Neural cell (in vitro differentiated cells): ENCODE measurements at regions not wholly inside any gene's neighbourhood (a gene's known extent, or its start where the extent isn't known, plus 50 kb on each side); places are given as distances from the start of the nearest gene placed in this dataset.

Experiments
- H2AFZ ChIP-seq: fragments of 200-600, 300-800 bp; sonication (generic), shearing (Covaris generic); 2 replicates; pipeline ENCODE4 v1.6.0; 2014; ENCODE audit warnings: low read depth, mild to moderate bottlenecking, antibody characterized with exemption, low read length, moderate library complexity
- H3F3A ChIP-seq: fragments of 200-600 bp; shearing (Covaris generic); 2 replicates; pipeline ENCODE4 v1.6.1; 2016; ENCODE audit warnings: mild to moderate bottlenecking, moderate library complexity, mixed read lengths, antibody characterized with exemption, low read length; ENCODE audit not compliant: insufficient read depth, poor library complexity, severe bottlenecking
- H3K27ac ChIP-seq: fragments of 200-600, 300-800 bp; sonication (generic), shearing (Covaris generic); 2 replicates; pipeline ENCODE4 v1.5.1; 2014; ENCODE audit warnings: mild to moderate bottlenecking, low read length, moderate library complexity
- H3K27me3 ChIP-seq: fragments of 300-800, 200-600 bp; sonication (generic), shearing (Covaris generic); 2 replicates; pipeline ENCODE4 v1.6.0; 2014; ENCODE audit warnings: mild to moderate bottlenecking, low read depth, low read length, moderate library complexity; ENCODE audit not compliant: insufficient read depth
- H3K36me3 ChIP-seq: fragments of 300-800, 200-600 bp; sonication (generic), shearing (Covaris generic); 2 replicates; pipeline ENCODE4 v1.5.1; 2014; ENCODE audit warnings: mild to moderate bottlenecking, antibody characterized with exemption, low read length, moderate library complexity; ENCODE audit not compliant: insufficient read depth
- H3K4me2 ChIP-seq: fragments of 300-800, 200-600 bp; sonication (generic), shearing (Covaris generic); 2 replicates; pipeline ENCODE4 v1.6.0; 2014; ENCODE audit warnings: mild to moderate bottlenecking, low read length
- H3K4me3 ChIP-seq: fragments of 300-800, 200-600 bp; sonication (generic), shearing (Covaris generic); 2 replicates; pipeline ENCODE4 v1.5.1; 2014; ENCODE audit warnings: mild to moderate bottlenecking, low read length, moderate library complexity
- H3K79me2 ChIP-seq: fragments of 200-600 bp; shearing (Covaris generic); replicated peaks from 2 replicates; pipeline ENCODE4 v1.6.0; 2014; ENCODE audit warnings: mild to moderate bottlenecking, low read length, moderate library complexity; ENCODE audit not compliant: insufficient read depth
- H3K9ac ChIP-seq: fragments of 300-800, 200-600 bp; sonication (generic), shearing (Covaris generic); 2 replicates; pipeline ENCODE4 v1.6.1; 2016; ENCODE audit warnings: mild to moderate bottlenecking, low read length, mixed read lengths
- H3K9me2 ChIP-seq: fragments of 200-600 bp; shearing (Covaris generic); 2 replicates; pipeline ENCODE4 v1.6.1; 2016; ENCODE audit warnings: mild to moderate bottlenecking, low read length, mixed read lengths; ENCODE audit not compliant: insufficient read depth
- H3K9me3 ChIP-seq: fragments of 200-600, 300-800 bp; sonication (generic), shearing (Covaris generic); 2 replicates; pipeline ENCODE4 v1.6.1; 2016; ENCODE audit warnings: mild to moderate bottlenecking, mixed run types, low read length, moderate library complexity, mixed read lengths
- H4K20me1 ChIP-seq: fragments of 200-600 bp; shearing (Covaris generic); 2 replicates; pipeline ENCODE4 v1.6.1; 2016; ENCODE audit warnings: mild to moderate bottlenecking, mixed run types; ENCODE audit not compliant: insufficient read depth
- EP300 ChIP-seq: fragments of 450-650 bp; conservative IDR thresholded peaks from 2 replicates; pipeline ENCODE4 v1.6.1; 2014; ENCODE audit warnings: antibody characterized with exemption, mild to moderate bottlenecking, moderate library complexity; ENCODE audit not compliant: poor library complexity, severe bottlenecking
- EZH2 ChIP-seq: fragments of 200-600, 300-800 bp; shearing (Covaris generic), sonication (generic); IDR thresholded peaks from 2 replicates; pipeline ENCODE4 v1.6.1; 2014; ENCODE audit warnings: antibody characterized with exemption, low read length, borderline replicate concordance, mild to moderate bottlenecking; ENCODE audit not compliant: insufficient read depth, poor library complexity, severe bottlenecking
- MXI1 ChIP-seq: fragments of 450-650 bp; conservative IDR thresholded peaks from 2 replicates; pipeline ENCODE4 v1.6.1; 2014; ENCODE audit warnings: antibody characterized with exemption, mild to moderate bottlenecking; ENCODE audit not compliant: poor library complexity, severe bottlenecking
- POLR2AphosphoS5 ChIP-seq: IDR thresholded peaks from 2 replicates; pipeline ENCODE4 v1.6.1; 2012
- RAD21 ChIP-seq: fragments of 450-650 bp; conservative IDR thresholded peaks from 2 replicates; pipeline ENCODE4 v1.6.1; 2014; ENCODE audit warnings: antibody characterized with exemption, mild to moderate bottlenecking, moderate library complexity
- SMC3 ChIP-seq: fragments of 450-650 bp; conservative IDR thresholded peaks from 2 replicates; pipeline ENCODE4 v1.6.1; 2014; ENCODE audit warnings: antibody characterized with exemption, mild to moderate bottlenecking, moderate library complexity; ENCODE audit not compliant: poor library complexity
- TAF1 ChIP-seq: IDR thresholded peaks from 2 replicates; pipeline ENCODE4 v1.6.1; 2012; ENCODE audit warnings: low read depth
- TF ChIP-seq, protein P1 (sequence below): IDR thresholded peaks from 2 replicates; pipeline ENCODE4 v1.6.1; 2012; ENCODE audit warnings: borderline replicate concordance
- TF ChIP-seq, protein P2 (sequence below): fragments of 450-650 bp; IDR thresholded peaks from 2 replicates; pipeline ENCODE4 v1.5.1; 2014; ENCODE audit warnings: antibody characterized with exemption, mild to moderate bottlenecking, moderate library complexity; ENCODE audit not compliant: poor library complexity, severe bottlenecking

DNA sequence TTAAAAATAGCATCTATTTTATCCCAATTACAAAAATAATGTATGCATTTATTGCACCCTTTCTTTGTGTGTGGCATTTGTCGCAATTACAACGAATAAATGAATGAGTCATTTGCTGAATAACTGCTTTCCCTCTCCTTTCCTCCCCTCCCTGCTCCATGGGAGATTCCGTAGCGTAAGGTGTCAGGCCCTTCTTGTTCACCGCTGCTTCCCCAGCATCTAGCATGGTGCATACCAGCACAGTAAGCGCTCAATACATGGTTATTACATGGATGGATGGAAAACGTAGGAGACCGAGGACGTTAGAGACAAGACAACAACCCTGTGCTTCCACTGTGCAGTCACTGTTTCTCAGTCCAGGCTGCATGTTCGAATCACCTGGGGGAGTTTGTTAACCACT, 336.0 kb upstream of the EEF2KMT start:
- H3K9ac ChIP-seq, result no peak overlapping the region
- TF ChIP-seq, protein P1, sequence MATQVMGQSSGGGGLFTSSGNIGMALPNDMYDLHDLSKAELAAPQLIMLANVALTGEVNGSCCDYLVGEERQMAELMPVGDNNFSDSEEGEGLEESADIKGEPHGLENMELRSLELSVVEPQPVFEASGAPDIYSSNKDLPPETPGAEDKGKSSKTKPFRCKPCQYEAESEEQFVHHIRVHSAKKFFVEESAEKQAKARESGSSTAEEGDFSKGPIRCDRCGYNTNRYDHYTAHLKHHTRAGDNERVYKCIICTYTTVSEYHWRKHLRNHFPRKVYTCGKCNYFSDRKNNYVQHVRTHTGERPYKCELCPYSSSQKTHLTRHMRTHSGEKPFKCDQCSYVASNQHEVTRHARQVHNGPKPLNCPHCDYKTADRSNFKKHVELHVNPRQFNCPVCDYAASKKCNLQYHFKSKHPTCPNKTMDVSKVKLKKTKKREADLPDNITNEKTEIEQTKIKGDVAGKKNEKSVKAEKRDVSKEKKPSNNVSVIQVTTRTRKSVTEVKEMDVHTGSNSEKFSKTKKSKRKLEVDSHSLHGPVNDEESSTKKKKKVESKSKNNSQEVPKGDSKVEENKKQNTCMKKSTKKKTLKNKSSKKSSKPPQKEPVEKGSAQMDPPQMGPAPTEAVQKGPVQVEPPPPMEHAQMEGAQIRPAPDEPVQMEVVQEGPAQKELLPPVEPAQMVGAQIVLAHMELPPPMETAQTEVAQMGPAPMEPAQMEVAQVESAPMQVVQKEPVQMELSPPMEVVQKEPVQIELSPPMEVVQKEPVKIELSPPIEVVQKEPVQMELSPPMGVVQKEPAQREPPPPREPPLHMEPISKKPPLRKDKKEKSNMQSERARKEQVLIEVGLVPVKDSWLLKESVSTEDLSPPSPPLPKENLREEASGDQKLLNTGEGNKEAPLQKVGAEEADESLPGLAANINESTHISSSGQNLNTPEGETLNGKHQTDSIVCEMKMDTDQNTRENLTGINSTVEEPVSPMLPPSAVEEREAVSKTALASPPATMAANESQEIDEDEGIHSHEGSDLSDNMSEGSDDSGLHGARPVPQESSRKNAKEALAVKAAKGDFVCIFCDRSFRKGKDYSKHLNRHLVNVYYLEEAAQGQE, result no peak
- TF ChIP-seq TAF1 (no peak), SMC3 (no peak), EZH2 (no peak), MXI1 (no peak), RAD21 (no peak), EP300 (no peak), POLR2AphosphoS5 (no peak)
- TF ChIP-seq, protein P2, sequence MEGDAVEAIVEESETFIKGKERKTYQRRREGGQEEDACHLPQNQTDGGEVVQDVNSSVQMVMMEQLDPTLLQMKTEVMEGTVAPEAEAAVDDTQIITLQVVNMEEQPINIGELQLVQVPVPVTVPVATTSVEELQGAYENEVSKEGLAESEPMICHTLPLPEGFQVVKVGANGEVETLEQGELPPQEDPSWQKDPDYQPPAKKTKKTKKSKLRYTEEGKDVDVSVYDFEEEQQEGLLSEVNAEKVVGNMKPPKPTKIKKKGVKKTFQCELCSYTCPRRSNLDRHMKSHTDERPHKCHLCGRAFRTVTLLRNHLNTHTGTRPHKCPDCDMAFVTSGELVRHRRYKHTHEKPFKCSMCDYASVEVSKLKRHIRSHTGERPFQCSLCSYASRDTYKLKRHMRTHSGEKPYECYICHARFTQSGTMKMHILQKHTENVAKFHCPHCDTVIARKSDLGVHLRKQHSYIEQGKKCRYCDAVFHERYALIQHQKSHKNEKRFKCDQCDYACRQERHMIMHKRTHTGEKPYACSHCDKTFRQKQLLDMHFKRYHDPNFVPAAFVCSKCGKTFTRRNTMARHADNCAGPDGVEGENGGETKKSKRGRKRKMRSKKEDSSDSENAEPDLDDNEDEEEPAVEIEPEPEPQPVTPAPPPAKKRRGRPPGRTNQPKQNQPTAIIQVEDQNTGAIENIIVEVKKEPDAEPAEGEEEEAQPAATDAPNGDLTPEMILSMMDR, result no peak
- H3K79me2 ChIP-seq, result no peaks in the 10 kb centered on the region
- no peaks in the 10 kb centered on the region for H3F3A ChIP-seq
- H2AFZ ChIP-seq, result no peak overlapping the region
- H3K4me2 ChIP-seq, result no peak overlapping the region
- no peaks in the 10 kb centered on the region for H3K36me3 ChIP-seq
- no peak overlapping the region for H3K4me3 ChIP-seq
- H3K9me2 ChIP-seq, result no peaks in the 10 kb centered on the region
- H3K9me3 ChIP-seq, result no peaks in the 10 kb centered on the region
- no peaks in the 10 kb centered on the region for H4K20me1 ChIP-seq
- no peaks in the 10 kb centered on the region for H3K27me3 ChIP-seq
- no peak overlapping the region for H3K27ac ChIP-seq

DNA sequence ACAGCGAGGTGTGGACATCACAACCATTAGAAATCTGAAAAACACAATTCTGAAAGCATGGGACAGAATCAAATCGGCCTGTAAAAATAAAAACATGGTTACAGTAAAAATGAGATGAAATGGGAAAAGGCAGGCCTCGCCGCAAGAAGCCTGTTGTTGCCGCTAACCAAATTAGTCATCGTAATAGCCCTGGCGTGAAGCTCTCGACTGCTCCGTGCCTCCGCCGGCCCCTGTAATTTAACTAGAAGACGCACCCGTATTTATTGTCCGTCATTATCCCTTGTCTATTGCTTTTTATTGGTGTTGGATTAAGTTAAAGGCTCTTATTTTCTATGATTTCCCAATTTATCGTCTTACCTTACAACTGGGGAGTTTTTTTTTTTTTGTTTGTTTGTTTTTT, 334.6 kb upstream of the EEF2KMT start:
- no peaks in the 10 kb centered on the region for H3K27me3 ChIP-seq
- no peak overlapping the region for H3K9ac ChIP-seq
- no peaks in the 10 kb centered on the region for H3K79me2 ChIP-seq
- H4K20me1 ChIP-seq, result no peaks in the 10 kb centered on the region
- H3K9me3 ChIP-seq, result no peaks in the 10 kb centered on the region
- no peak overlapping the region for H2AFZ ChIP-seq
- H3K4me2 ChIP-seq, result no peak overlapping the region
- H3K36me3 ChIP-seq, result no peaks in the 10 kb centered on the region
- TF ChIP-seq EZH2, result no peak
- TF ChIP-seq POLR2AphosphoS5, result no peak
- TF ChIP-seq TAF1, result no peak
- TF ChIP-seq, protein P2, result no peak
- TF ChIP-seq, protein P1, result no peak
- no peak for TF ChIP-seq EP300
- TF ChIP-seq RAD21, result no peak
- TF ChIP-seq MXI1, result no peak
- no peak for TF ChIP-seq SMC3
- H3K27ac ChIP-seq, result no peak overlapping the region
- no peaks in the 10 kb centered on the region for H3F3A ChIP-seq
- H3K4me3 ChIP-seq, result no peak overlapping the region
- H3K9me2 ChIP-seq, result no peaks in the 10 kb centered on the region
